Bronchial epithelial cell (primary cell): ENCODE measurements at regions not wholly inside any gene's neighbourhood (a gene's known extent, or its start where the extent isn't known, plus 50 kb on each side); places are given as distances from the start of the nearest gene placed in this dataset.

ENCODE experiments used
- DNase-seq: peaks from one replicate; pipeline ENCODE4 v3.0.0-alpha.2; 2010; ENCODE audit warnings: low read depth
- FAIRE-seq: peaks from 2 replicates; lab custom pipeline; 2011; peaks lifted over from hg19 to GRCh38; lab: Jason Lieb, UNC
- H3K27me3 ChIP-seq: 2 replicates; pipeline ENCODE4 v1.5.1; 2011; ENCODE audit warnings: low read length; ENCODE audit not compliant: control insufficient read depth, insufficient read depth
- H3K36me3 ChIP-seq: 2 replicates; pipeline ENCODE4 v1.5.1; 2011; ENCODE audit warnings: low read length; ENCODE audit not compliant: control insufficient read depth, insufficient read depth
- H3K4me3 ChIP-seq: 2 replicates; pipeline ENCODE4 v1.5.1; 2011; ENCODE audit warnings: mild to moderate bottlenecking, low read depth, low read length, control low read depth
- CTCF ChIP-seq: IDR thresholded peaks from 2 replicates; pipeline ENCODE4 v1.5.1; 2011; ENCODE audit warnings: mild to moderate bottlenecking, moderate library complexity, low read length, control low read depth, inconsistent platforms; ENCODE audit not compliant: insufficient read depth, severe bottlenecking

GRCh38 chr17:73943416-73944110 lies 259.9 kb upstream of the RPL38 start:
- TF ChIP-seq CTCF: no peak
- H3K4me3 ChIP-seq: no peak overlapping the region
- H3K27me3 ChIP-seq: no peaks in the 10 kb centered on the region
- no peak for DNase-seq
- H3K36me3 ChIP-seq: no peaks in the 10 kb centered on the region
- no peak for FAIRE-seq

GRCh38 chr17:73944366-73944765 lies 259.1 kb upstream of the RPL38 start:
- no peak for DNase-seq
- FAIRE-seq: no peak
- Histone ChIP-seq H3K36me3 (no peaks in the 10 kb centered on the region), H3K27me3 (no peaks in the 10 kb centered on the region), H3K4me3 (no peak overlapping the region)
- no peak for TF ChIP-seq CTCF

- Histone ChIP-seq H3K27me3 (peaks cover 5% of the 10 kb centered on the region), H3K4me3 (no peak overlapping the region), H3K36me3 (no peaks in the 10 kb centered on the region)
- no peak for TF ChIP-seq CTCF
- DNase-seq: no peak
- no peak for FAIRE-seq
These were observed 256.1 kb upstream of the RPL38 start for GRCh38 chr17:73947281-73947965.

- H3K27me3 ChIP-seq: peaks cover 5% of the 10 kb centered on the region
- DNase-seq (no peak), FAIRE-seq (no peak)
- no peak for TF ChIP-seq CTCF
- H3K36me3 ChIP-seq: no peaks in the 10 kb centered on the region
- H3K4me3 ChIP-seq: no peak overlapping the region
These were observed 255.5 kb upstream of the RPL38 start for GRCh38 chr17:73947966-73948355.

- TF ChIP-seq CTCF: no peak
- Histone ChIP-seq H3K36me3 (no peaks in the 10 kb centered on the region), H3K4me3 (no peak overlapping the region), H3K27me3 (peaks cover 5% of the 10 kb centered on the region)
- FAIRE-seq (no peak), DNase-seq (no peak)
These were observed 253.4 kb upstream of the RPL38 start for GRCh38 chr17:73949903-73950592.
